Activated CD4-positive, alpha-beta T cell treated with anti-CD3 and anti-CD28 coated beads for 48 hours (primary cell): ENCODE measurements at regions not wholly inside any gene's neighbourhood (a gene's known extent, or its start where the extent isn't known, plus 50 kb on each side); places are given as distances from the start of the nearest gene placed in this dataset.
"Not testable (repeated sequence)": the region's sequence is repeated elsewhere in the genome, so short reads cannot be mapped to it uniquely, and the experiment has no call there.

Source experiments
- DNase-seq: peaks from one replicate; pipeline ENCODE4 v3.0.0-alpha.2; 2020

- no peak for DNase-seq
These were observed 636.5 kb downstream of the TAF11L14 start for GRCh38 chr5:18270635-18271338.

- DNase-seq: no peak
These were observed 642.7 kb downstream of the TAF11L14 start for GRCh38 chr5:18276939-18277338.

GRCh38 chr5:18281947-18282581 lies 647.8 kb downstream of the TAF11L14 start:
- DNase-seq: no peak

GRCh38 chr5:18285257-18285656 lies 651.0 kb downstream of the TAF11L14 start:
- DNase-seq: no peak

GRCh38 chr5:18292146-18292545 lies 657.9 kb downstream of the TAF11L14 start:
- no peak for DNase-seq

GRCh38 chr5:18295696-18296095 lies 661.4 kb downstream of the TAF11L14 start:
- DNase-seq: not testable (repeated sequence)

GRCh38 chr5:18299166-18299565 lies 664.9 kb downstream of the TAF11L14 start:
- no peak for DNase-seq

- DNase-seq: no peak
These were observed 671.1 kb downstream of the TAF11L14 start for GRCh38 chr5:18305288-18305924.

- DNase-seq: no peak
These were observed 677.0 kb downstream of the TAF11L14 start for GRCh38 chr5:18311266-18311665.

GRCh38 chr5:18312016-18312415 lies 677.8 kb downstream of the TAF11L14 start:
- DNase-seq: no peak

- DNase-seq: peak; percentile 8
These were observed 680.0 kb downstream of the TAF11L14 start for GRCh38 chr5:18314192-18314778.

- DNase-seq: no peak
These were observed 687.1 kb downstream of the TAF11L14 start for GRCh38 chr5:18321262-18321942.

- no peak for DNase-seq
These were observed 689.6 kb downstream of the TAF11L14 start for GRCh38 chr5:18323891-18324290.

- no peak for DNase-seq
These were observed 691.2 kb downstream of the TAF11L14 start for GRCh38 chr5:18325431-18325830.

GRCh38 chr5:18329328-18329727 lies 695.1 kb downstream of the TAF11L14 start:
- no peak for DNase-seq

- no peak for DNase-seq
These were observed 699.6 kb downstream of the TAF11L14 start for GRCh38 chr5:18333841-18334240.

GRCh38 chr5:18334949-18335348 lies 700.7 kb downstream of the TAF11L14 start:
- DNase-seq: no peak

GRCh38 chr5:18354828-18355227 lies 720.6 kb downstream of the TAF11L14 start:
- no peak for DNase-seq

GRCh38 chr5:18357486-18357885 lies 723.2 kb downstream of the TAF11L14 start:
- DNase-seq: no peak

GRCh38 chr5:18366234-18366633 lies 732.0 kb downstream of the TAF11L14 start:
- no peak for DNase-seq

- DNase-seq: no peak
These were observed 736.3 kb downstream of the TAF11L14 start for GRCh38 chr5:18370531-18370930.

- no peak for DNase-seq
These were observed 741.4 kb downstream of the TAF11L14 start for GRCh38 chr5:18375641-18376040.

GRCh38 chr5:18378066-18378465 lies 743.8 kb downstream of the TAF11L14 start:
- no peak for DNase-seq
